ENCODE measurements at regions not wholly inside any gene's neighbourhood (a gene's known extent, or its start where the extent isn't known, plus 50 kb on each side); places are given as distances from the start of the nearest gene placed in this dataset.
A peak's percentile ranks its signal among the peaks of the same experiment; 100 is the strongest.

- DNase-seq (ENCODE audit: low read depth), result peak; percentile 97
These were observed 223.4 kb upstream of the IL12A start for GRCh38 chr3:159765030-159765859.

GRCh38 chr3:159765860-159766294 is 222.8 kb upstream of the IL12A start:
- DNase-seq (ENCODE audit: low read depth), result no peak

- peak; percentile 29 for DNase-seq (ENCODE audit: low read depth)
These were observed 222.0 kb upstream of the IL12A start for GRCh38 chr3:159766563-159767185.

GRCh38 chr3:159770998-159771397 is 217.6 kb upstream of the IL12A start:
- no peak for DNase-seq (ENCODE audit: low read depth)

GRCh38 chr3:159771865-159772611 is 216.6 kb upstream of the IL12A start:
- DNase-seq (ENCODE audit: low read depth), result no peak

GRCh38 chr3:159773706-159774105 is 214.9 kb upstream of the IL12A start:
- DNase-seq (ENCODE audit: low read depth), result no peak

GRCh38 chr3:159775372-159775961 is 213.2 kb upstream of the IL12A start:
- peak; percentile 65 for DNase-seq (ENCODE audit: low read depth)

- no peak for DNase-seq (ENCODE audit: low read depth)
These were observed 211.9 kb upstream of the IL12A start for GRCh38 chr3:159776779-159777178.

- no peak for DNase-seq (ENCODE audit: low read depth)
These were observed 208.8 kb upstream of the IL12A start for GRCh38 chr3:159779883-159780282.

GRCh38 chr3:159781867-159782266 is 206.8 kb upstream of the IL12A start:
- no peak for DNase-seq (ENCODE audit: low read depth)

GRCh38 chr3:159782724-159783421 is 205.8 kb upstream of the IL12A start:
- no peak for DNase-seq (ENCODE audit: low read depth)

GRCh38 chr3:159783780-159784742 is 204.6 kb upstream of the IL12A start:
- DNase-seq (ENCODE audit: low read depth), result no peak

GRCh38 chr3:159785273-159785708 is 203.3 kb upstream of the IL12A start:
- no peak for DNase-seq (ENCODE audit: low read depth)

- no peak for DNase-seq (ENCODE audit: low read depth)
These were observed 202.0 kb upstream of the IL12A start for GRCh38 chr3:159786489-159787177.

GRCh38 chr3:159787178-159787574 is 201.5 kb upstream of the IL12A start:
- DNase-seq (ENCODE audit: low read depth), result peak; percentile 55

GRCh38 chr3:159787794-159788205 is 200.8 kb upstream of the IL12A start:
- DNase-seq (ENCODE audit: low read depth), result no peak

- DNase-seq (ENCODE audit: low read depth), result no peak
These were observed 200.3 kb upstream of the IL12A start for GRCh38 chr3:159788291-159788690.

GRCh38 chr3:159789017-159789416 is 199.6 kb upstream of the IL12A start:
- no peak for DNase-seq (ENCODE audit: low read depth)

GRCh38 chr3:159789742-159790635 is 198.6 kb upstream of the IL12A start:
- DNase-seq (ENCODE audit: low read depth), result no peak
